Erythroblast (primary cell): ENCODE measurements at regions not wholly inside any gene's neighbourhood (a gene's known extent, or its start where the extent isn't known, plus 50 kb on each side); places are given as distances from the start of the nearest gene placed in this dataset.

Experiments used
- GATA1 ChIP-seq: IDR thresholded peaks from 2 replicates; pipeline ENCODE4 v1.6.1; 2011; ENCODE audit warnings: low read depth, mild to moderate bottlenecking, control low read depth, low read length, moderate library complexity
- POLR2A ChIP-seq: IDR thresholded peaks from 2 replicates; pipeline ENCODE4 v1.6.1; 2011; ENCODE audit warnings: mild to moderate bottlenecking, low read length

GRCh38 chr18:72372076-72372475 lies 172.1 kb downstream of the CBLN2 start:
- TF ChIP-seq POLR2A, result no peak
- TF ChIP-seq GATA1, result no peak
